ENCODE measurements at regions not wholly inside any gene's neighbourhood (a gene's known extent, or its start where the extent isn't known, plus 50 kb on each side); places are given as distances from the start of the nearest gene placed in this dataset.

DNA sequence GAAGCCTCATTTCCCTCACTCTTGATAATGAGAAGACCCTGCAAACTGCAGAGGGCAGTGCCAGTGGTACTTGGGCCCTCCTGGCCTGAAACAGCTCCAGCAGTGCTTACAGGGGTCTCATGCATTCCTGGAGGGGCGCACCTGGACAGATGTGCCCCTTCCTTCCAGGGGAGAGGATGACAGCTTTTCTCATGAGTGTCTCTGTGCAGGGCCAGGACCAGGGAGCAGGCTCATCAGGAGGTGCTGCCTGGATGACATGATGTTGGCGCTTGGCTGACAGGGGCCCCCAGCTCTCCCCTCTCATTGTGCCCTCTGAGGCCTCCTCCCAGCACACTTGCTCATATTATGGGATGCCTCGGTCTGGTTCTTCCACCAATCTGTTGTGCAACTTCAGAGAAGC lies 95.1 kb upstream of the MYCN start:
- DNase-seq: no peak

DNA sequence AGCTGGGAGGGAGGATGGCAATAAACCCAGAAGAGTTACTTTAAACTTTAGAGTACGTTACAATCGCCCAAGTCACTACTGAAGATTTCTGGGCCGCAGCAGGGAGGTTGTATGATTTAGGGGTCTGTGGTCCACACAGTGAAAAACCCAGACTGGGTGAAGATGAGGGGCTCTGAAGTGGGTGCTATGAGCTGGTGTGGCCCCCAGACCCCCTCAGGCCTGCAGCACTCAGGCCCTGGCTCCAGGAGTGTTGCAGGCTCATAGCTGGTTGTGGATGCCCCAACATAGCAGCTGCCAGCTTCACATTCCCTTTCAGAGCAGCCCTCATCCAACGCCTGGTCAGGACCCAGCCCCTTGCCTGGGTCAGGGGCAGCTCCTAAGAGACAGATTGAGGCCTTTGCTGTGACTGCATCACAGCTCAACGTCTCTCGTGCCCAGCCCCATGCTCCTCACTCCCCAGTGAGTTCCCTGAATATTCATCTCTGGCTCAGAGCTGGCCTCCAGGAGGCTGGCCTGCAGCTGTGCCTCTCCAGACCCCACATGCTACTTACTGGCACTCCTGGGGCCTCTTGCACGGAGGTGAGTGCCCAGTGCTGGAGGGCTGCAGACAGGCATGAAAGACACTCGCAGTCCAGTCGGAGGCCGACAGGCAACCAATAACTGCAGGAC lies 94.5 kb upstream of the MYCN start:
- no peak for DNase-seq

DNA sequence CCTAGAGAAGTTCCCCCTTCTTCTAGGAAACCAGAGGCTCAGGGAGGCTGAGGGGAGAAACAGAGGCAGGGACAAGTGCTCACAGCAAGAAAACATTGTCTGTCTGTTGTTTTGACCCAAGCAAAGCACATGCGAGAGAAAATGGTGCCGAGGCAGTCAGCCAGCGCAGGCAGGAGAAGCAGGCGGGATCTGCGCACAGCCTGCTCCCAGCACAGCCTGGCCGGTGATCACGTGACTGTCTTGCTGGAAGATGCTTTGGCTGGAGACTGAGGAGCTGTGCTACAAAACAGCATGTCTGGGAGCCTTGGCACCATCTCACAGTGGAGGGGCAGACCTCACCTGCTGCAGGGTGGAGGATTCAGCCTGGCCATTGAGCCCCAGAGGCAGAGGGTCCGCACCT lies 93.7 kb upstream of the MYCN start:
- DNase-seq: no peak

DNA sequence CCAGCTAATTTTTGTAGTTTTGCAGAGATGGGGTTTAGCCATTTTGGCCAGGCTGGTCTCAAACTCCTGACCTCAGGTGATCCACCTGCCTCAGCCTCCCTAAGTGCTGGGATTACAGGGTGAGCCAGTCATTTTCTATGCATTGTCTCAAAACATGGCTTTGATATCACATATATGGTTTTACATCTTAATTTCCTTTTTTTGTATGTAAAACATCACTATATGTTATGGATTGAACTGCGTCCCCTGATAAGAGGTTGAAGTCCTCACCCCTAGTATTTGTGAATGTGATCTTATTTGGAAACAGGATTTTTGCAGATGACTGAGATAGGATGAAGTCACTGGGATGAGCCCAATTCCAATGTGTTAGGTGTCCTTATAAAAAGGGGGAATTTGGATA lies 89.8 kb upstream of the MYCN start:
- no peak for DNase-seq

DNA sequence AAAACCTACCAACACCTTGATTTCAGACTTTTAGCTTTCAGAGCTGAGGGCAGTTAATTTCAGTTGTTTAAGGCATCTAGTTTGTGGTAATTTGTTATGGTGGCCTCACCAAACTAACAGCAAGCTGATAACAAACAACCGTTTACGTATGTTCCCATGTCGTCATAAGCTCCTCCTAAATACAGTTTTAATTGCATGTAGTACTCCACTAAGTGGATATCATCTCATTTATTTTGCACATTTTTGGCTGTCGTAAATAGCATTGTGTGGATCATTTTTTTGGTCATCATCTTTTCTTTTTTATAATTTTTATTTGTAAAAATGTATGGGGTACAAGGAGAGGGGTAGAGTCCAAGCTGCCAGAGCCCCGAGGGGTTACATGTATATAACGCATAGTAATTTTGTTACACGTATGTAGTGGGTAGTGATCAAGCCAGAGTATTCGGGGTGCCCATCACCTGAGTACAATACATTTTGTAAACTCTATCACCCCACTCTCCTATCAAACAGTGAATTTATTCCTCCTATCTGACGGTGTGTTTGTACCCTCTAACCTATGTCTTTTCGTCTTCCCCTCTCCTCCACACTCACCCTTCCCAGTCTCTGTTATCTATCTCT lies 89.2 kb upstream of the MYCN start:
- no peak for DNase-seq

DNA sequence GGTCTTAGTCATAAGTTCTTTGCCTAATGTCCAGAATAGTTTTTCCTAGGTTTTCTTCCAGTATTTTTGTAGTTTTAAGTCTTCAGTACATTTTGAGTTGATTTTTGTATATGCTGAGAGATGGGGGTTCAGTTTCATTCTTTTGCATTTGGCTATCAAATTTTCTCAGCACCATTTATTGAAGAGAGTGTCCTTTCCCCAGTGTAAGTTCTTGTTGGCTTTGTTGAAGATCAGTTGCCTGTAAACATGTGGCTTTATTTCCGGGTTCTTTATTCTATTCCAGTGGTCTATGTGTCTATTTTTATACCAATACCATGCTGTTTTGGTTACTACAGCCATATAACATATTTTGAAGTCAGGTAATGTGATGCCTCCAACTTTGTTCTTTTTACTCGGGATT lies 87.5 kb upstream of the MYCN start:
- no peak for DNase-seq

DNA sequence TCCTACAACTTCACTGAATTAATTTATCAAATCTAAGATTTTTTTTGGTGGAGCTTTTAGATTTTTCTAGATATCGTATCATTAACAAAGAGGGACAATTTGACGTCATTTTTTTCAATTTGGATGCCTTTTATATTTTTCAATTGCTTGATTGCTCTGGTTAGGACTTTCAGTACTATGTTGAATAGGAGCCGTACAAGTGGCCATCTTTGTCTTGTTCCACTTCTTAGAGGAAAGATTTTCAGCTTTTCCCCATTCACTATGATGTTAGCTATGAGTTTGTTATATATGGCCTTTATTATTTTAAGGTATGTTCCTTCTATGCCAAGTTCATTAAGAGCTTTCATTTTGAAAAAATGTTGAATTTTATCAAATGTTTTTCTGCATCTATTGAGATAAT lies 86.4 kb upstream of the MYCN start:
- DNase-seq: no peak

DNA sequence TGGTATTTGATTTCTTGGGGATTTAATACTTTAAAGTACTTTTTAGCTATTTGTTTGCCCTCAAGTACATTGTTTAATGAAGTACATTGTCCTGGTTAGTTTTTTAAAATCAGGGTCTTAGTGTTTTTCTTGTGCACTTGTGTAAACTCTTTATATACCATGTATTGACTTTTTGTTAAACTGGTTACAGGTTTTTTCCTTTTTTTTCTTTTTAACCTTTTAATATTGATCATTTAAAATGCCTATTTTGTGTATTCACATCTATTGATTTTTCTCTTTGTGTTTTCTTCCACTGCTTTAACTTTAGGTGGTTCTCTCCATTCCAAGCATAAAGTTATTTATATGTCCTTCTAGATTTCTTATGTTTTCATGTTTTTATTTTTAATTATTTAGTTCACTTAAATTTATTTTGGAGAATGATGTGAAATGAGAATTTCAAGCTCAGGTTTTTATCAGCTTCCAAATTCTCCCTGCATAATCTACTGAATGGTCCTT lies 84.5 kb upstream of the MYCN start:
- no peak for DNase-seq

DNA sequence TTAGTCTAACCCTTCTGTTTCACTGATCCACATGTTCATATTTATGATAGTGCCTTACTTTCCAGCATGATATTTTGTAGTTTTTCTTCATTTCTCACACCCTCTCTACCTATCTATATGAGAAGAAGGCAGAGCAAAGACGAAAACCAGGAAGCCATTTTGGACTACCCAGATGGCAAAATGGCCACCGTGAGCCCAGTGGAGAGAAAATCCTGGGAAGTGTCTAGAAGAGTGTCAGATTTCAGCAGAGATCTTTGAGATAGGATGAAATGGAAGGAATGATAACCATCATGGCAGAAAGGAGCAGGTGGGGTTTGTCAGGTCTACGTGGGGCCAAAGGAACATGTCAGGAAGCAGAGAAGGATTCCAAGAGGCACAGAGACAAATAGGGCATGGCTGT lies 84.0 kb upstream of the MYCN start:
- DNase-seq: no peak

DNA sequence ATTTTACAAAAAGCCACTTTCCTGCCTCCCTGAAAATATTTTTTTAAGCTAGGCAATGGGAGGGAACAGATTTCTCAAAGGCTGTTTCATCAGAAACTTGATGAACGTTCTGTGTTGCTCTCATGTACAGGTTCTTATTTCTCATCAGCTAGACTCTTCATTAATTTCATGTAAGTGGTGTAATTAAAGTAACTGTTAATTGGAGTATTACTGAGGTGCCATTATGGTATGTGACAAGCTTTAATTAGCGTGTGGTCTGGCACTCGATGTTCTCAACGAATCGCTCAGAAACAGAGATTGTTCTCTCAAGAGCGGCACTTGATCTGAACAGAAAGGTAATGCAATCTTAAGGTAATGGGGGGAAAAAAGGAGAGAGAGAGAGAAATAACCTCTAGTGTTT lies 81.9 kb upstream of the MYCN start:
- no peak for DNase-seq

DNA sequence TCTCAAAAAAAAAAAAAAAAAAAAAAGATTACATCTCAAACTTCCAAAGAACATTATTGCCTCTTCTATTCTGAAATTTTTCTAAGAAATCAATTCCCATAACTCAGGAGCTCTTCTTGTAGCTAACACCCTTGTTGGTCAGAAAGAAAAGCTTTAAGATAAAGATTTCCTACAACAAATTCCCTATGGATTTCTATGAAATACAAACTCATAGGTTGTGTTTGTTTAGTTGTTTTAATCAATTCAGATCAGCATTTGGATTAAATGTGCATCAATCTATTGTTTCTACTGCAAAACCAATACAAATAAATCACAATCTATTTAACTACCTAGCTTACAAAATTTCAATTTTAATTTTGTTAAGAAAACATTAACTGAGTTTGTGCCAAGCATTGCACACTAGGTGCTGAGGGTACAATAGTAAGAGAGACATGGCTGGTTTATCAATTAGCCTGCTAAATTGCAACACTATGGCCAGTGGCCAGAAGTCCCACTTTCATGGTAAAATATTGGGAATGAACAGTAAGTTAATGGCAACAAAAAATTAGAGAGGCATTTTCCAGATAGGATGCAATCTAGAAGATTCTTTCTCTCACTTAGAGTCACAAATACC lies 80.2 kb upstream of the MYCN start:
- no peak for DNase-seq

DNA sequence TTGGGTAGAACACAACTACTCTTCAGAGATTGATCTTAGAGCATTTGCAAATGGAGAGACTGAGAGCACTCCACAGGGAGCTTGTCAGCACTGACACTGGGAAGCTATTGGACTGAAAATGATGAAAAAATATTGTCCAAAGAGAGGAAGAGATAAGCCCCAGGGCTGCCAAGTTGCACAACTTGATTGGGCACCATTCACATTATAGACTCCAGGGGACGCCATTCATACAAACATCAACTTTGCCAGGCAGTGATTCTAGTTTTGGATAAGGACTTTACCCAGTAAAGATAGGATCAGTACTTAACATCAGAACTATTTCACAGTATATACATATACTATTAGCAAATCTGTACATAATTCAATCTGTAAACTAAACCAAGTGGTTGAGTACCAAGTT lies 79.6 kb upstream of the MYCN start:
- no peak for DNase-seq

DNA sequence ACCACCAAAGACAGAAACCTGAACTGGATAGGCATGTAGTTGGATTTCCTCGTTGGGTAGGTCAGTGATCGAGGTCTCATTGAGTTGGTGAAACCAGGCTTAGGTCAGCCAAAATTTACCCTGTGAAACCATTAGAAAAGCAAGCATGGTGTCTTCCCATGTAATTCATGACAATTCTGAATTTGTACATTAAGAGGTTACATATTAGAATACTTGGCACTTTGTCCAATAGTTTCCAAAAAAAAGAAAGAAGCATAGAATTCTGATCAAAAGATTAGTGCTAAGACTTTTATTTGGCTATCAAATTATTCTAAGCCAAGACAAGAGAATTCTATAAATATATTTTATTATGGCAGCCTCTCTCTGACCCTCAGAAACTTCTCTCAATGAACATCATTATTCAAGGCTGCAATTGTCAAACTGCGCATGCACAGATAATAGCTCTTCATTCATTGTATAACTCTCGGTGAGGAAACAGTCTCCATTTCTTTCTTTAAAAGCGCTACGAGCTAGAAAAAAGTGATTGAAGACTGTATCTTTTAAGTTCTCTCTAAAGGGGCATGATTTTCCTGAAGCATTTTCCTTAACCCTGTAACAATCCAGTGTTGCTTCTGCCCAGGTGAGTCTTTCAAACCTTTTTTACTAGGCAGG lies 79.1 kb upstream of the MYCN start:
- DNase-seq: no peak

DNA sequence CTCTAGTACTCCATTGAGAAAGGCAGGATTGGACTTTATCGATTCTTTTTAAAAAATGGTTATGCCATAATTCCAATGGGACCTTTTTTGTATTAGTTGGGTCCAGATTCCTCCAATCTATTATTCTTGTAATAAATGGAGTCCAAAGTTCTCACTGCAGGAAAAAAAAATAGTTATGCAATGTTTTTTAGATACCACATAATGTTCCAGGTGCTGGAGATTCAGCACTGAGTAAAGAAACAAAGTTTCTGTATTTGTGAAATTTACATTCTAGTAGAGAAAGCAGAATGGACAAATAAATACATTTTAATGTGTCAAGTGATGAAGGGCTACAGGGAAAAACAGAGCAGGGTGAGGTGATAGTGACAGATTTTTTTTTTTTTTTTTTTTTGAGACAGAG lies 78.5 kb upstream of the MYCN start:
- DNase-seq: no peak

DNA sequence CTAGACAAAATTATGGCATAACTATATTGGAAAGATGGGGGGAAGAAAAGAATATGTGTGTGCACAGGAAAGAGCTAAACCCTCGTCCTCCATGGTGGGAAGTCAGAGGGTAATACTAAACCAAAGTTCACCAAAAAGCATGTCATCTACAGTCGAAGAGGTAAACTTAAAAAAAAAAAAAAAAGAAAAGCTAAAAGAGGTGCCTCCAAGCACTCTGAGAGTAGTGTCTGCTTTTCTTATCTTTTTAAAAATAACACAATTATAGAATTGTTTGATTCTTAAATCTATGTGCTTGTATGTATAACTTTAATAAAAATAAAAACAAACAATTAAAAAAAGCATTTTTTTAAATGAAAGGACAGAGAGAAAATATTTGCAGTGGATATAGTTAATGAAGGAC lies 77.3 kb upstream of the MYCN start:
- DNase-seq: no peak

DNA sequence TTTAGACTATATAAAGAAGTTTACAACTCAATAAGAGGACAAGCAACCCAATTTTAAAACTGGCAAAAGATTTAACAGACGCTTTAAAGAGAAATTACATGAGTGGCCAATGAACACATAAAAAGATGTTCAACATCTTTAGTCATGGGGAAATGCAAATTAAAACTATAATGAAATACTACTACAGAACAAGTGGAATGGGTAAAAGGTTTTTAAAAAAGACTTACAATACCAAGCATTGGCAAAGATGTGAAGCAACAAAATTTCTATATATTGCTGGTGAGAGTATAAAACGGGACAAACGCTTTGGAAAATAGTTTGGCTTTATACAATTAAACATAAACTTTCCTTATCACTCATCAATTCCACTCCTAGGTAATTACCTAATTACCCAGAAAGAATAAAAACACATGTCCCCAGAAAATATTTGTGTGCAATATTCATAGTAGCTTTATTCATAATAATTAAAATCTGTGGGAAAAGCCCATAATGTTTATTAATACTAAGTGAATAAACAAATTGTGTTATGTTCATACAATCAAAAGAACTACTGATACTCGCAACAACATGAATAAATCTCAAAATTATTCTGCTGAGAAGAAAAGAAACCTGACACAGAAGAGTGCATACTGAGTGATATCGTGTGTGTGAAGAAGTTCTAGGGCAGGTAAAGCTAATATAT lies 76.7 kb upstream of the MYCN start:
- DNase-seq: no peak

DNA sequence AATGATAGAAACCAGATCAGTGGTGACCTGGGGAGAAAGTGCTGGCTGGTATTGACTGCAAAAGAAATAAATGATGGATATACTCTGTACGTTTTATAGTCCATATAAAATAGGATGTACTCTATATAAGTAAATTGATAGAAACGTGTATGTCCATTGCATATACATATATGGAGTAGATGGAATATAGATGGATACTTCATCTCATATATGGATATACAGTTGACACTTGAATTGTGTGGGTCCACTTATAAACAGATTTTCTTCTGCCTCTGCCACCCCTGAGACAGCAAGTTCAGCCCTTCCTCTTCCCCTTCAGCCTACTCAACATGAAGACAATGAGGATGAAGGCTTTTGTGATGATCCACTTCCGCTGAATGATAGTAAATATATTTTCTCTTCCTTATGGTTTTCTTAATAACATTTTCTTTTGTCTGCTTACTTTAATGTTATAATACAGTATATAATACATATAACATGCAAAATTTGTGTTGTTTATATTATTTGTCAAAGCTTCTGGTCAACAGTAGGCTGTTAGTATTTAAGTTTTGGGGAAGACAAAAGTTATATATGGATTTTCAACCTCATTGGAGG lies 76.1 kb upstream of the MYCN start:
- DNase-seq: no peak

DNA sequence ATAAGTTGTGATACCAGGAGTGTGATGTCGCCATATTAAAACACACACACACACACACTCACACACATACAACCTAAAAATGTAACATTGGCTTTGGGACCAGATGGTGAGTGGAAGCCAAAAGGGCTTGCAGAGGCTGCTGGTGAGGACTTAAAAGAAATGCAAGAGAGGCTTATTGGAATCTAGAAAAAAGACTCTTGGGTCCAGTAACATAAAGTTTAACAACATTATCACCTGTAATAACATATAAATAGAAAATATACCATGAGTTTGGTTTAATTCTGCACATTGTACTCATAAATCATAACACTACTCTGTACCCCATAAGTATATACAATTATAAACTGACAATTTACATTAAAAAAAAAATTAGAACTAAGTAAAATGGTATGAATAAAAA lies 74.4 kb upstream of the MYCN start:
- no peak for DNase-seq

DNA sequence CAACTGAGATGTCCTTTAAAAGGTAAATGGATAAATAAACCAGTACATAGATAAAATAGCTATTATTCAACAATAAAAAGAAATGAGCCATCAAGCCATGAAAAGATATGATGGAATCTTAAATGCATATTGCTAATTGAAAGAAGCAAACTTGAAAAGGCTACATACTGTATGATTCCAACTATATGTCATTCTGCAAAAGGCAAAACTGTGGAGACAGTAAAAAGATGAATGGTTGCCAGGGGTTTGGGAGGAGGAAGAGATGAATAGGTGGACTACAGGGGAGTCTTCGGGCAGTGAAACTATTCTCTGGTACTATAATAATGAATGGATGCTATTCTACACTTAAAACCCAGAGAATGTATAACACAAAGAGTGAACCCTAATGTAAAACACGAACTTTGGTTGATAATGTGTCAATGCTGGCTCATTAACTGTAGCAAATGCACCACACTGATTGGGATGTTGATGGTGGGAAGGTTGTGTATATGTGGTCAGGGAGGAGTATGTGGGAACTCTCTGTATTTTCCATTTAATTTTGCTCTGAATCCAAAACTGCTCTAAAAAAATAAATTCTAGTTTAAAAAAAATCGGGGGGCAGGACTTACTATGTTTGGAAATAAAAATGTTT lies 73.7 kb upstream of the MYCN start:
- DNase-seq: no peak

DNA sequence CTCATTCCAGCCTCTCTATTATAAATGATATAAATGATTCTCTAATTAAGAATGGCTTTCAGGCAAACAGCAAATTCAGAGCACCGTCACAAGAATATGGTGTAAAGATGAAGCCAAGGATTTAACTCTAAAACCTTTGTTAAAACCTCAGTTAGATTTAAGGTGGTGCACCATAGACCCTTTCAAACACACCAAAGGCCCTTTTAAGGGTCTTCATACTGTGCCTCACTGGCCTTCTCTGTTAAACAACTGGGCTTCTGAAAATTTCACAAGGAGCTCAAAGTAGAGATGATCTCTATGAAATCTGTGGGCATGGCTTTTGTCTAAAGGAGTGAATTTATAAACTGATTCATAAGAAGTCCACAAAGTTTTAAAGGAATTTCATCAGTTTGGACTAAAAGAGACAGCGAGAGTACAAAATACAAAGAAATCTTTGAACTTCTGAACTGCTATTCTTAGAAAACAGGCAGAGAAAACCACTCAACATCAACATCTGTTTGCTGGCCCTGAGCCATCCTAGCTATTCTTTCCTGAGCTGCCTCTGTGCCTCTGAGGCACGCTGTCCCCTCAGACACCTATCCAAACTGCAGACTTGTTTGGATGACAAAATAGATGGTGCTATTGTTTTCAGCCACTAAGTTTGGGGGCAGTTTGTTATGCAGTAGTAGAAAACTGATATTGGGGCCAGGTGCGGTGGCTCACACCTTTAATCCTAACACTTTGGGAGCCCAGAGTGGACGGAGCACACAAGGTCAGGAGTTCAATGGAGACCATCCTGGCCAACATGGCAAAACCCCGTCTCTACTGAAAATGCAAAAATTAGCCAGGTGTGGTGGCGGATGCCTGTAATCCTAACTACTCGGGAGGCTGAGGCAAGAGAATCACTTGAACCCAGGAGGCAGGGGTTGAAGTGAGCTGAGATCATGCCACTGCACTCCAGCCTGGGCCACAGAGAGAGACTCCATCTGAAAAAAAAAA lies 72.9 kb upstream of the MYCN start:
- DNase-seq: no peak

DNA sequence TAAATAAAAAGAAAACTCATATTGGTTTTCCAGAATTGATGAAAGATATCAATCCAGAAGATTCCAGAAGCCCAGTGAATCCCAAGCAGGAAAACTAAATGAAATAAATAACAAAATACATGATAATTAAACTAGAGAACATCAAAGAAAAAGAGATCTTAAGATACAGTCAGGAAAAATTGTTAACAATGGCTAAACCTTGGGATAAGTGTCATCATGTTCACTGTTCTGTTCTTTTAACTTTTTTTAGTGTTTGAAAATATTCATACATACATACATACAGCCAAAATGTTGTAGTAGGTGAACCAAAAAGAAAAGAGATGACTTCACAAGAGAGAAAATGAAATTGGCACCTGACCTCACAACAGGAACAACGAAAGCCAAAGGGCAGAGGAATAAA lies 72.2 kb upstream of the MYCN start:
- no peak for DNase-seq
